ENCODE measurements at regions not wholly inside any gene's neighbourhood (a gene's known extent, or its start where the extent isn't known, plus 50 kb on each side); places are given as distances from the start of the nearest gene placed in this dataset.

GRCh38 chr11:79592824-79593223 lies 152.0 kb upstream of the TENM4 start:
- Histone ChIP-seq H3K4me1 (ENCODE audit: control insufficient read depth in 1 of 2, insufficient read depth in 2 of 2, low read length in 2 of 2) (no peaks in the 10 kb centered on the region), H3K4me2 (ENCODE audit: low read length) (no peak overlapping the region), H3K27me3 (ENCODE audit: insufficient read depth, low read length) (no peaks in the 10 kb centered on the region), H3K27ac (ENCODE audit: low read depth, low read length) (no peak overlapping the region), H3K18ac (ENCODE audit: low read length) (no peak overlapping the region), H3K36me3 (ENCODE audit: control insufficient read depth in 1 of 2, insufficient read depth in 2 of 2, low read length in 2 of 2) (no peaks in the 10 kb centered on the region), H2AFZ (ENCODE audit: insufficient read depth, low read length, poor library complexity) (no peak overlapping the region), H3K9ac (ENCODE audit: low read length) (no peak overlapping the region), H2BK5ac (ENCODE audit: low read depth, low read length, poor library complexity) (no peak overlapping the region), H4K8ac (ENCODE audit: low read depth, low read length) (no peak overlapping the region), H4K12ac (ENCODE audit: low read depth, low read length) (no peak overlapping the region), H3K79me1 (ENCODE audit: low read length) (no peaks in the 10 kb centered on the region), H3K79me2 (ENCODE audit: control insufficient read depth, insufficient read depth, low read length, poor library complexity) (no peaks in the 10 kb centered on the region), H3K4me3 (ENCODE audit: low read depth, low read length) (no peak overlapping the region), H2BK120ac (ENCODE audit: insufficient read depth, low read length, poor library complexity) (no peak overlapping the region), H2AK5ac (ENCODE audit: low read length) (no peak overlapping the region), H3K23ac (ENCODE audit: low read length) (no peak overlapping the region), H4K91ac (ENCODE audit: low read depth, low read length) (no peak overlapping the region), H3K9me3 (ENCODE audit: insufficient read depth, low read depth, low read length) (no peaks in the 10 kb centered on the region), H2BK12ac (ENCODE audit: low read length) (no peak overlapping the region), H3K14ac (ENCODE audit: low read length) (no peak overlapping the region), H3K4ac (ENCODE audit: low read depth, low read length) (no peak overlapping the region)
- WGBS (ENCODE audit: extremely low coverage, insufficient coverage, insufficient read length), result no CpG with 5 or more reads among the region's 3 CpGs
- DNase-seq, result no peak

DNA sequence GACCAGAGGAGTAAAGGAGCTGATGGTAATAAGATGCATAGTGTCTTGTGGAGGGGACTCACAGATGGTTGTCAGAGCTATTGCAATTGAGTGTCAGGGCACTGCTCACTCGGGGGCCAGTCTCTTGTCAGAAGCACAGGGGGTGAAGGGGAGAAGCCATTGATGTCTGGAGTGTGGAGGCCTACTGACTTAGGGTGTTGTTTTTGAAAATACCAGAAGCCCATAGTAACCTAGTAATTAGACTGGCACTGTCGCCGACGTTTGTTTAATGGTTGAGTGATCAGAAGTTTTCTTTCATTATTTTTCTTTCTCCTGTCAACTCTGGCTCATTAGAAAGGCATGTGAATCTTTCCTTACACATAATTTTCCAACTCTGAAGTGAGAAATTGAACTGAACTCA lies 151.6 kb upstream of the TENM4 start:
- Histone ChIP-seq H3K14ac (ENCODE audit: low read length) (no peak overlapping the region), H3K9ac (ENCODE audit: low read length) (no peak overlapping the region), H3K36me3 (ENCODE audit: control insufficient read depth in 1 of 2, insufficient read depth in 2 of 2, low read length in 2 of 2) (no peaks in the 10 kb centered on the region), H3K4me2 (ENCODE audit: low read length) (no peak overlapping the region), H2AK5ac (ENCODE audit: low read length) (no peak overlapping the region), H3K23ac (ENCODE audit: low read length) (no peak overlapping the region), H3K4me3 (ENCODE audit: low read depth, low read length) (no peak overlapping the region), H3K27me3 (ENCODE audit: insufficient read depth, low read length) (no peaks in the 10 kb centered on the region), H3K79me2 (ENCODE audit: control insufficient read depth, insufficient read depth, low read length, poor library complexity) (no peaks in the 10 kb centered on the region), H3K18ac (ENCODE audit: low read length) (no peak overlapping the region), H4K8ac (ENCODE audit: low read depth, low read length) (no peak overlapping the region), H2BK5ac (ENCODE audit: low read depth, low read length, poor library complexity) (no peak overlapping the region), H3K4me1 (ENCODE audit: control insufficient read depth in 1 of 2, insufficient read depth in 2 of 2, low read length in 2 of 2) (no peaks in the 10 kb centered on the region), H3K79me1 (ENCODE audit: low read length) (no peaks in the 10 kb centered on the region), H3K9me3 (ENCODE audit: insufficient read depth, low read depth, low read length) (no peaks in the 10 kb centered on the region), H4K12ac (ENCODE audit: low read depth, low read length) (no peak overlapping the region), H2BK12ac (ENCODE audit: low read length) (no peak overlapping the region), H2AFZ (ENCODE audit: insufficient read depth, low read length, poor library complexity) (no peak overlapping the region), H3K4ac (ENCODE audit: low read depth, low read length) (no peak overlapping the region), H3K27ac (ENCODE audit: low read depth, low read length) (no peak overlapping the region), H2BK120ac (ENCODE audit: insufficient read depth, low read length, poor library complexity) (no peak overlapping the region), H4K91ac (ENCODE audit: low read depth, low read length) (no peak overlapping the region)
- WGBS (ENCODE audit: extremely low coverage, insufficient coverage, insufficient read length), result no CpG with 5 or more reads among the region's 4 CpGs
- no peak for DNase-seq

DNA sequence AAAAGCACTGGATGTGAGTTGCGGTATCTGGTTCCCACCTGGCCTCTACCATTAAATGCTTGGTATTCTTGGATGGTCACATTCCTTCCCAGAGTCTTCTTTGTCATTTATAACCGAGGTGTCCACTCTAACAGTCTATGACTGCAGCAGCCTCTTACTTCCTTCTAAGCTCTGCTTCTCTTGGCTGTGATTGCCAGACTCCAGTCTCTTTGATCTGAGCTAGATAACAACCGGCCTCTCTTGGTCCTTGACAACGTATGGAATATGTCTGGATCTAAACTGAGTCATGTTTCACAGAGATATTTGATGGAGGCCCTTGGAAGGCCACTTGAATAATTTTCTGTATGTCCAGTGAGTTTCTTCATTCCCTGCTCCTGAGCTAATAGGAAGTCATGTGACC lies 141.6 kb upstream of the TENM4 start:
- H3K4me3 ChIP-seq (ENCODE audit: low read depth, low read length), result no peak overlapping the region
- no peaks in the 10 kb centered on the region for H3K36me3 ChIP-seq (ENCODE audit: control insufficient read depth in 1 of 2, insufficient read depth in 2 of 2, low read length in 2 of 2)
- H3K9me3 ChIP-seq (ENCODE audit: insufficient read depth, low read depth, low read length), result peaks cover 5% of the 10 kb centered on the region
- H2BK5ac ChIP-seq (ENCODE audit: low read depth, low read length, poor library complexity), result no peak overlapping the region
- H3K79me2 ChIP-seq (ENCODE audit: control insufficient read depth, insufficient read depth, low read length, poor library complexity), result no peaks in the 10 kb centered on the region
- no peak overlapping the region for H2BK120ac ChIP-seq (ENCODE audit: insufficient read depth, low read length, poor library complexity)
- no CpG with 5 or more reads among the region's 4 CpGs for WGBS (ENCODE audit: extremely low coverage, insufficient coverage, insufficient read length)
- H3K27me3 ChIP-seq (ENCODE audit: insufficient read depth, low read length), result no peaks in the 10 kb centered on the region
- H4K8ac ChIP-seq (ENCODE audit: low read depth, low read length), result no peak overlapping the region
- H3K9ac ChIP-seq (ENCODE audit: low read length), result no peak overlapping the region
- H3K79me1 ChIP-seq (ENCODE audit: low read length), result no peaks in the 10 kb centered on the region
- H3K4ac ChIP-seq (ENCODE audit: low read depth, low read length), result no peak overlapping the region
- H3K18ac ChIP-seq (ENCODE audit: low read length), result no peak overlapping the region
- no peak overlapping the region for H3K27ac ChIP-seq (ENCODE audit: low read depth, low read length)
- H4K91ac ChIP-seq (ENCODE audit: low read depth, low read length), result no peak overlapping the region
- no peak overlapping the region for H3K23ac ChIP-seq (ENCODE audit: low read length)
- H2AK5ac ChIP-seq (ENCODE audit: low read length), result no peak overlapping the region
- no peak overlapping the region for H4K12ac ChIP-seq (ENCODE audit: low read depth, low read length)
- H3K4me1 ChIP-seq (ENCODE audit: control insufficient read depth in 1 of 2, insufficient read depth in 2 of 2, low read length in 2 of 2), result peaks cover 0 to 7% of the 10 kb centered on the region in 2 experiments
- no peak overlapping the region for H2BK12ac ChIP-seq (ENCODE audit: low read length)
- H3K4me2 ChIP-seq (ENCODE audit: low read length), result peak overlapping the region; percentile 19
- no peak overlapping the region for H2AFZ ChIP-seq (ENCODE audit: insufficient read depth, low read length, poor library complexity)
- no peak for DNase-seq
- no peak overlapping the region for H3K14ac ChIP-seq (ENCODE audit: low read length)

- H2AK5ac ChIP-seq (ENCODE audit: low read length), result no peak overlapping the region
- H4K12ac ChIP-seq (ENCODE audit: low read depth, low read length), result no peak overlapping the region
- H4K8ac ChIP-seq (ENCODE audit: low read depth, low read length), result no peak overlapping the region
- H2BK5ac ChIP-seq (ENCODE audit: low read depth, low read length, poor library complexity), result no peak overlapping the region
- no peak overlapping the region for H3K9ac ChIP-seq (ENCODE audit: low read length)
- H3K27ac ChIP-seq (ENCODE audit: low read depth, low read length), result no peak overlapping the region
- no CpG with 5 or more reads among the region's 2 CpGs for WGBS (ENCODE audit: extremely low coverage, insufficient coverage, insufficient read length)
- no peak overlapping the region for H2AFZ ChIP-seq (ENCODE audit: insufficient read depth, low read length, poor library complexity)
- no peaks in the 10 kb centered on the region for H3K79me2 ChIP-seq (ENCODE audit: control insufficient read depth, insufficient read depth, low read length, poor library complexity)
- no peak overlapping the region for H3K18ac ChIP-seq (ENCODE audit: low read length)
- no peak overlapping the region for H4K91ac ChIP-seq (ENCODE audit: low read depth, low read length)
- H3K27me3 ChIP-seq (ENCODE audit: insufficient read depth, low read length), result no peaks in the 10 kb centered on the region
- no peaks in the 10 kb centered on the region for H3K36me3 ChIP-seq (ENCODE audit: control insufficient read depth in 1 of 2, insufficient read depth in 2 of 2, low read length in 2 of 2)
- no peak overlapping the region for H3K4ac ChIP-seq (ENCODE audit: low read depth, low read length)
- peak in 1 of 2 donors; percentile 30 for DNase-seq
- no peaks in the 10 kb centered on the region for H3K79me1 ChIP-seq (ENCODE audit: low read length)
- no peak overlapping the region for H3K23ac ChIP-seq (ENCODE audit: low read length)
- peaks cover 0 to 7% of the 10 kb centered on the region in 2 experiments for H3K4me1 ChIP-seq (ENCODE audit: control insufficient read depth in 1 of 2, insufficient read depth in 2 of 2, low read length in 2 of 2)
- H2BK12ac ChIP-seq (ENCODE audit: low read length), result no peak overlapping the region
- no peak overlapping the region for H2BK120ac ChIP-seq (ENCODE audit: insufficient read depth, low read length, poor library complexity)
- H3K9me3 ChIP-seq (ENCODE audit: insufficient read depth, low read depth, low read length), result no peaks in the 10 kb centered on the region
- no peak overlapping the region for H3K14ac ChIP-seq (ENCODE audit: low read length)
- H3K4me3 ChIP-seq (ENCODE audit: low read depth, low read length), result no peak overlapping the region
- no peak overlapping the region for H3K4me2 ChIP-seq (ENCODE audit: low read length)
Observed at GRCh38 chr11:79579063-79579462, 138.2 kb upstream of the TENM4 start.

Data from trophoblast cell (in vitro differentiated cells and primary cell).